CD14-positive monocyte (primary cell): ENCODE measurements at regions not wholly inside any gene's neighbourhood (a gene's known extent, or its start where the extent isn't known, plus 50 kb on each side); places are given as distances from the start of the nearest gene placed in this dataset.

Experiments used
- DNase-seq, 3 donors: peaks; one replicate each; pipeline ENCODE4 v3.0.0-alpha.2; 2011 to 2022
- H2AFZ ChIP-seq: 2 replicates; pipeline ENCODE4 v1.6.0; 2012; ENCODE audit warnings: mild to moderate bottlenecking, low read depth, low read length, inconsistent platforms; ENCODE audit not compliant: insufficient read depth, poor library complexity, severe bottlenecking
- H3K27ac ChIP-seq, 2 donors: 1 replicate in 1 of 2; 2 replicates in 1 of 2; pipeline ENCODE4 v1.5.1; 2012 to 2013; ENCODE audit warnings: low read length in 2 of 2, control low read depth in 1 of 2, inconsistent platforms in 1 of 2, low read depth in 1 of 2, mild to moderate bottlenecking in 1 of 2
- H3K27me3 ChIP-seq, 2 donors: one replicate each; pipeline versions ENCODE4 v1.6.0 to v1.6.1; 2011 to 2013; ENCODE audit warnings: low read length in 2 of 2; ENCODE audit not compliant: control insufficient read depth in 2 of 2, insufficient read depth in 2 of 2
- H3K36me3 ChIP-seq, 2 donors: replicated peaks in 1 of 2; 1 replicate in 1 of 2; 2 replicates in 1 of 2; pipeline versions ENCODE4 v1.5.1 to v1.6.1; 2012 to 2013; ENCODE audit warnings: low read length in 2 of 2, control low read depth in 1 of 2, inconsistent platforms in 1 of 2, mild to moderate bottlenecking in 1 of 2; ENCODE audit not compliant: insufficient read depth in 2 of 2, control insufficient read depth in 1 of 2
- H3K4me1 ChIP-seq, 2 donors: 1 replicate in 1 of 2; 2 replicates in 1 of 2; pipeline versions ENCODE4 v1.5.1 to v1.6.1; 2012 to 2013; ENCODE audit warnings: low read length in 2 of 2, control low read depth in 1 of 2, inconsistent platforms in 1 of 2, mild to moderate bottlenecking in 1 of 2, moderate library complexity in 1 of 2; ENCODE audit not compliant: insufficient read depth in 2 of 2, control insufficient read depth in 1 of 2
- H3K4me2 ChIP-seq: replicated peaks from 2 replicates; pipeline ENCODE3; 2012; ENCODE audit warnings: low read length, moderate library complexity, mild to moderate bottlenecking; ENCODE audit not compliant: poor library complexity, severe bottlenecking; ENCODE audit errors: extremely low read depth
- H3K4me3 ChIP-seq, 3 experiments: fragments of 200-600 bp in 1 of 3; sonication (generic) in 1 of 3; replicated peaks in 1 of 3; 1 replicate in 2 of 3; 2 replicates in 1 of 3; pipeline ENCODE4 v1.5.1; 2011 to 2013; ENCODE audit warnings: low read length in 3 of 3, mild to moderate bottlenecking in 3 of 3, control low read depth in 2 of 3, low read depth in 2 of 3, inconsistent platforms in 1 of 3, moderate library complexity in 1 of 3
- H3K79me2 ChIP-seq: 2 replicates; pipeline ENCODE4 v1.6.0; 2012; ENCODE audit warnings: mild to moderate bottlenecking, control low read depth, inconsistent platforms, low read length, moderate library complexity; ENCODE audit not compliant: insufficient read depth
- H3K9ac ChIP-seq: 2 replicates; pipeline ENCODE4 v1.6.0; 2017; ENCODE audit warnings: low read length, mild to moderate bottlenecking; ENCODE audit not compliant: insufficient read depth, poor library complexity, severe bottlenecking
- H3K9me3 ChIP-seq, 2 donors: replicated peaks in 1 of 2; 1 replicate in 1 of 2; 2 replicates in 1 of 2; pipeline versions ENCODE4 v1.5.1 to v1.6.1; 2012 to 2013; ENCODE audit warnings: low read length in 2 of 2, control low read depth in 1 of 2; ENCODE audit not compliant: control insufficient read depth in 1 of 2, insufficient read depth in 1 of 2
- H4K20me1 ChIP-seq: 2 replicates; pipeline ENCODE4 v1.6.0; 2012; ENCODE audit warnings: mild to moderate bottlenecking, low read length, control low read depth, moderate library complexity; ENCODE audit not compliant: insufficient read depth
- H3K27ac Mint-ChIP-seq, 7 donors: one replicate each; pipeline ENCODE4 v1.8.0; 2020; ENCODE audit warnings: mild to moderate bottlenecking in 7 of 7, mixed read lengths in 7 of 7, moderate library complexity in 6 of 7, inconsistent platforms in 2 of 7
- H3K27me3 Mint-ChIP-seq, 3 donors: one replicate each; pipeline ENCODE4 v1.8.0; 2021 to 2022; ENCODE audit warnings: low read depth in 3 of 3, mild to moderate bottlenecking in 3 of 3, mixed read lengths in 3 of 3, moderate library complexity in 3 of 3, inconsistent platforms in 1 of 3
- H3K36me3 Mint-ChIP-seq, 2 donors: one replicate each; pipeline ENCODE4 v1.8.0; 2020; ENCODE audit warnings: mixed read lengths in 2 of 2, inconsistent platforms in 1 of 2, mild to moderate bottlenecking in 1 of 2
- H3K4me1 Mint-ChIP-seq: one replicate; pipeline ENCODE4 v1.8.0; 2020; ENCODE audit warnings: mild to moderate bottlenecking, mixed read lengths
- H3K4me3 Mint-ChIP-seq, 2 donors: one replicate each; pipeline ENCODE4 v1.8.0; 2020; ENCODE audit warnings: mild to moderate bottlenecking in 2 of 2, mixed read lengths in 2 of 2, moderate library complexity in 1 of 2
- H3K9me3 Mint-ChIP-seq, 7 donors: one replicate each; pipeline ENCODE4 v1.8.0; 2020 to 2022; ENCODE audit warnings: mixed read lengths in 7 of 7, mild to moderate bottlenecking in 6 of 7, moderate library complexity in 6 of 7, inconsistent platforms in 2 of 7
- CTCF ChIP-seq: fragments of 200-600 bp; IDR thresholded peaks from one replicate; pipeline ENCODE4 v1.8.0; 2022; ENCODE audit warnings: antibody characterized with exemption, mild to moderate bottlenecking
- WGBS: methylation state at CpG from one replicate; pipeline ENCODE4 v1.1.5; 2013; ENCODE audit warnings: missing lambda C conversion rate; ENCODE audit not compliant: insufficient coverage; 5-methylcytosine and 5-hydroxymethylcytosine counted together
- intact Hi-C, 2 donors: fragments of 100-400 bp; cut with micrococcal nuclease; formaldehyde crosslinking; loops; one replicate each; pipeline versions ENCODE4 v1.15.0 to v1.15.1; 2023

GRCh38 chr15:70203981-70204560, 106.4 kb upstream of the TLE3 start:
- Histone ChIP-seq H3K79me2 (no peaks in the 10 kb centered on the region), H3K4me2 (no peak overlapping the region), H2AFZ (no peak overlapping the region), H3K9ac (no peak overlapping the region), H3K27ac (no peak overlapping the region), H3K4me3 (no peak overlapping the region), H4K20me1 (no peaks in the 10 kb centered on the region), H3K4me1 (no peaks in the 10 kb centered on the region), H3K27me3 (peaks cover 0 to 7% of the 10 kb centered on the region in 2 donors), H3K9me3 (no peaks in the 10 kb centered on the region), H3K36me3 (no peaks in the 10 kb centered on the region)
- no peaks in the 10 kb centered on the region for H3K36me3 Mint-ChIP-seq
- H3K9me3 Mint-ChIP-seq = no peaks in the 10 kb centered on the region
- H3K27ac Mint-ChIP-seq = no peak overlapping the region
- H3K4me1 Mint-ChIP-seq = peaks cover 5% of the 10 kb centered on the region
- intact Hi-C loops = no loop called here
- peaks cover 15 to 29% (median 18%) of the 10 kb centered on the region in 3 donors for H3K27me3 Mint-ChIP-seq
- TF ChIP-seq CTCF = no peak
- 96% methylated on average over 7 of the region's 8 CpGs for WGBS
- no peak for DNase-seq
- no peak overlapping the region for H3K4me3 Mint-ChIP-seq

DNA sequence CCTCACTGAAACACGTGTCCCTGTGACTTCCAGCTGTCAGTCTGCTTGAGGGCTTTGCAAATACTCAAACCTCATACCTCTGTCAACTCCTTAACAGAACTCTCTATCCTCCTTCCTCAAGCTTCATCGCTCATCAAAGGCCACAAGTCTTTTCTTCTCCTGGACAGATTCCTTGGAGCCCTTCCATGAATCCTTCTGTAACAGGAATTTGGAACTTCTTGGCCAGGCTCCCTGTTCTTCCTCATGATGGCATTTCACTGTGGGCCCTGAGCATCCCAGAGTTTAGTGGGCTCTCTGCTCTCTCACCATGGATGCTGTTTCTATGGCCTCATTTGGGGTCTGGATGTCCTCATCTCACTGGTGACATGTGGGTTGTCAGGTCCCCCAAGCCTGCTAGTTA, 105.0 kb upstream of the TLE3 start:
- no peak for TF ChIP-seq CTCF
- DNase-seq = no peak
- peaks cover 14 to 36% (median 23%) of the 10 kb centered on the region in 3 donors for H3K27me3 Mint-ChIP-seq
- intact Hi-C loops = no loop called here
- H3K4me2 ChIP-seq = no peak overlapping the region
- H3K79me2 ChIP-seq = no peaks in the 10 kb centered on the region
- H3K4me3 ChIP-seq = no peak overlapping the region
- H3K4me1 Mint-ChIP-seq = peaks cover 5% of the 10 kb centered on the region
- no peak overlapping the region for H3K27ac ChIP-seq
- H3K27me3 ChIP-seq = peaks cover 0 to 7% of the 10 kb centered on the region in 2 donors
- no peaks in the 10 kb centered on the region for H4K20me1 ChIP-seq
- H3K4me3 Mint-ChIP-seq = no peak overlapping the region
- no peak overlapping the region for H3K9ac ChIP-seq
- no peak overlapping the region for H2AFZ ChIP-seq
- H3K36me3 ChIP-seq = no peaks in the 10 kb centered on the region
- H3K36me3 Mint-ChIP-seq = no peaks in the 10 kb centered on the region
- WGBS = 44% methylated on average over 2 of the region's 2 CpGs
- no peaks in the 10 kb centered on the region for H3K9me3 Mint-ChIP-seq
- H3K9me3 ChIP-seq = no peaks in the 10 kb centered on the region
- no peak overlapping the region for H3K27ac Mint-ChIP-seq
- H3K4me1 ChIP-seq = no peaks in the 10 kb centered on the region
